ENCODE measurements at regions not wholly inside any gene's neighbourhood (a gene's known extent, or its start where the extent isn't known, plus 50 kb on each side); places are given as distances from the start of the nearest gene placed in this dataset.

DNA sequence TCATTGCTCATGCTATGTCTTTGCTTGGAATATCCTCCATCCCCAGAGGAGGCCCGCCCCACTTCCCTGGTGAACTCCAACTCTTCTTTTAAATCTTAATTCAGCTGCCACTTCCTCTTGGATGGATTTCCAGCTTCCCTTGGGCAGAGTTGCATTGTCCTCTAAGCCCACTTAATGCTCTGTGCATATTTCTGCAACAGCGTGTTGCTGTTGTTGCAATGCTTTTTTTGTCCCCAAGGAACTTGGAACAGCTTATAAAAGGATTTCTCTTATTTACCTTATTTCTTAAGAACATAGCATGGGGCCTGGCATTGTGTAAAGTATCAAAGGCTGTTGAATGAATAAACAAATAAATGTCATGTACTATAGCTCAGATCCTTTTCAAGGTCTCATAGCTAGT lies 507.4 kb downstream of the METTL15 start:
- no peak for DNase-seq (ENCODE audit: low spot score)

GRCh38 chr11:28606930-28607329 lies 498.7 kb downstream of the METTL15 start:
- DNase-seq (ENCODE audit: low spot score): no peak

DNA sequence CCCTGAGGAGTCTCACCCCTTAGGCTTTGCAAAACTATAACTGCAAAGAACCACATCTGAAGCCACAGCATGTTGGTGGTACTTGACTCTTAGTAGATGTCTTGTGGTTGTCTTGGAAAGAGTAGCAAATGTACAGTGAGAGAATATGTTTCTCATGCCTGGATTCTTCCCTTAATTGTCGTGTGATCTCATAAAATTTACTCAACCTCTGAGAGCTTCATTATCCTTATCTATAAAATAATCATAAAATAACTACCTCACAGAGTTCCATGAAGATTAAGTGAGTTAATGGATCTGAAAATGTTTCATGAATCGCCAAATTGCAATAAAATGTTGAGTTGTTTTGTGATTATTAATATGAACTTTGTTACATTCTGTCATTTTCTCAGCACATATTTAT lies 491.5 kb downstream of the METTL15 start:
- no peak for DNase-seq (ENCODE audit: low spot score)

DNA sequence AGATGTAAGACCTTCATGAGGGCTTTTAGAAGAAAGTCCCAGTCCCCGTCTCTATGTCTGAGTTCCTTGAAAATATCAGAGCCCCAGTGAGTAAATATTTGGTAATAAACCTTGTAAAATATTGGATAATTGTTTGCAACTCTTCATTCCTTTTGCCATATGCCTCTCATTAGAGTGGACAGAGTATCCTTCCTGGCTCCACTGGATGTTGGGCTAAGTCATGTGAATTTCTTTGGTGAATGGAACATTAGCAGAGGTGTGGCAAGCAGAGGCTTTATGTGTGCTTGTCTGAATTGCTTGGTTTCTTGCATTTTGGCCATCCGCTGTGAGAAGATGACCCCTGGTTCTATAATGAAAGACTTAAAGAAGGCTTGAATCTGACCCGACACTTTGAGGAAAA lies 490.3 kb downstream of the METTL15 start:
- DNase-seq (ENCODE audit: low spot score): no peak

GRCh38 chr11:28596816-28597215 lies 488.6 kb downstream of the METTL15 start:
- DNase-seq (ENCODE audit: low spot score): no peak

DNA sequence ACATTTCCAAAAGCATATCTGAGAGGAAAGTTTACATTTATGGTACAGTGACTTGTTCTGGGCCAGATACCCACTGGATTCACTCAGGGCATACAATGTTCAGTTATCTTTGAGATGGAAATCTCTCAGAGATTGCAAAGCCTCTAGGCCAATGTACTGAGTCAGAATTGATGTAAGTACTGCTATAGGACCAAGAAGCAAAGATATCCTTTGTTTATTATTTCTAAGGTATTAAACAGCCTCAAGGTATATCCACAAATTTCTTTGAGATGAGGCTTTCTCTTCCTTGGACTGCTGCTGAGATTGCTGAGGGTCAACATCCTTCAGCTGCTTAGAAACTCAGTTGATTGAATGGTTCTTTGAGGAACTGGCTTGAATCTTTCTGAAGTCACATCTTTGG lies 484.0 kb downstream of the METTL15 start:
- no peak for DNase-seq (ENCODE audit: low spot score)

DNA sequence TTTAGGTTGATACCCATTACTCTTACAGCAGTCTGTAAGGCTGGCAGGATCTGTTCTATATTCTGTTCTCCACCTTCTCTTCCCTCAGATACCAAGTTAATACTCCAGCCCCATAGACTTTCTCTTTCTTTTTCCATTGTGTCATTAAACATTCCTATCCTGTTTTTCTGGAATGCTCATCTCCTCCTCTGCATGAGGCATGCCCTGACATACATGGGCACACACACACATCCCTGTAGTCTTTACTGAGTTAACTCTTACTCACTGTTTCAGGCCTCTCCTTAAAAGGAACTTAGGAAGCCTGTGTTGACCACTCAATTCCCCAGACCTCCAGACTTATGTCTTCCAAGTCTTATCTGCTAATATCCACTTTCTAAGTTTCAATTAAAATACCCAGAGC lies 476.8 kb downstream of the METTL15 start:
- DNase-seq (ENCODE audit: low spot score): no peak

GRCh38 chr11:28582506-28582905 lies 474.3 kb downstream of the METTL15 start:
- DNase-seq (ENCODE audit: low spot score): no peak

DNA sequence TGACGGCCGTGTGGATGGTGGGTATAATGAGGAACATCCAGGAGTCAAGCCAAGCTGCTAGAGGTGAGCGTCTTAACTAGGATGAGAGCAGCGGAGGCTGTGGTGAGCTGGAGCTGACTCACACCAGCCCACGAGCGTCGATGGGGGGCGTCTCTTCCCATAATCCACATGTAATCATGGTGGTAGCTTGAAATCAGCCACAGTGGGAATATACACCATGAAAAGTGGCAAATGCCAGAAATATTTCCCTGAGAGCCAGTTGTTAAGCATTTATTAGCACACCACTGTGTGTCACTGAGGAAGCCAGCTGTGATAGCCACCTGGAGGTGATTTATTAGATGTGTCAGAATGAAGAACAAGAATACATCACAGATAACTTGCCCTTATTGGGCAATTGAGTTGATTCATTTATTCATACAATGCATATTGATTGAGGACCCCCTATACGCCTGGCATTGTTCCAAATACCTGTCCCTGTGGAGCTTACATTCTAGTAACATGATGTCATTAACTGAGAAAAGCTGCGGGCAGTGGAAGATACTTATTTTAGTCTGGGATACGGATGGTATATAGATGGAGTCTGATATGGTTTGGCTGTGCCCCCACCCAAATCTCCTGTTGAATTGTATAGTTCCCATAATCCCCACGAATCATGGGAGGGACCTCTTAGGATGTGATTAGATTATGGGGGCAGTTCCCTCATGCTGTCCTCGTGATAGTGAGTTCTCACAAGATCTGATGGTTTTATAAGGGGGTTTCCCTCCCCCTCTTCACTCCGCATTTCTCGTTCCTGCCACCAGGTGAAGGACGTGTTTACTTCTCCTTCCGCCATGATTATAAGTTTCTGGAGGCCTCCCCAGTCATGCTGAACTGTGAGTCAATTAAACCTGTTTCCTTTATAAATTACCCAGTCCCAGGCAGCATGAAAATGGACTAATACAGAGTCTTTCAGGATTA lies 473.4 kb downstream of the METTL15 start:
- DNase-seq (ENCODE audit: low spot score): no peak

- DNase-seq (ENCODE audit: low spot score): no peak
These were observed 463.2 kb downstream of the METTL15 start for GRCh38 chr11:28571371-28571770.

DNA sequence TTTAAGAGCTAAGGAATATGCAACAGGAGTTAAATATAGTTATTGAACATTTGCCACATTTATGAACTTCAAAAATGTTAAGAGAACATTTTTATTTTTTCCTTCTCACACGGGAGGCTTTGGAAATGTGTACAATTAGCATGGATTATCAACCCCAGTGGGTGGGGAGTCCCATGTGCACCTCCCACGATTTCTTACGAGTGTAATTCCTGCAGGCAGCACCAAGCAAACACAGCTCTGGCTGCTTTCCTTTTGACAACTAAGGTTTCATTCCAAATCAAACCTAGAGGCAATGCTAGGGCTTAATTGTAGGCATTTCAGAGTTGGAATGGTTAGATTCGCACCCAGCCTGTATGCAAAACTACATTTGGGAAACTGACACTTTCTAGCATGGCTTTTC lies 460.9 kb downstream of the METTL15 start:
- DNase-seq (ENCODE audit: low spot score): no peak

GRCh38 chr11:28566339-28567089 lies 458.3 kb downstream of the METTL15 start:
- no peak for DNase-seq (ENCODE audit: low spot score)

- no peak for DNase-seq (ENCODE audit: low spot score)
These were observed 451.3 kb downstream of the METTL15 start for GRCh38 chr11:28559492-28559891.

GRCh38 chr11:28547321-28547741 lies 439.1 kb downstream of the METTL15 start:
- DNase-seq (ENCODE audit: low spot score): no peak

GRCh38 chr11:28545536-28545935 lies 437.3 kb downstream of the METTL15 start:
- DNase-seq (ENCODE audit: low spot score): no peak

GRCh38 chr11:28542561-28542960 lies 434.4 kb downstream of the METTL15 start:
- no peak for DNase-seq (ENCODE audit: low spot score)

- DNase-seq (ENCODE audit: low spot score): no peak
These were observed 431.2 kb downstream of the METTL15 start for GRCh38 chr11:28539239-28540030.

- no peak for DNase-seq (ENCODE audit: low spot score)
These were observed 429.6 kb downstream of the METTL15 start for GRCh38 chr11:28537822-28538221.

DNA sequence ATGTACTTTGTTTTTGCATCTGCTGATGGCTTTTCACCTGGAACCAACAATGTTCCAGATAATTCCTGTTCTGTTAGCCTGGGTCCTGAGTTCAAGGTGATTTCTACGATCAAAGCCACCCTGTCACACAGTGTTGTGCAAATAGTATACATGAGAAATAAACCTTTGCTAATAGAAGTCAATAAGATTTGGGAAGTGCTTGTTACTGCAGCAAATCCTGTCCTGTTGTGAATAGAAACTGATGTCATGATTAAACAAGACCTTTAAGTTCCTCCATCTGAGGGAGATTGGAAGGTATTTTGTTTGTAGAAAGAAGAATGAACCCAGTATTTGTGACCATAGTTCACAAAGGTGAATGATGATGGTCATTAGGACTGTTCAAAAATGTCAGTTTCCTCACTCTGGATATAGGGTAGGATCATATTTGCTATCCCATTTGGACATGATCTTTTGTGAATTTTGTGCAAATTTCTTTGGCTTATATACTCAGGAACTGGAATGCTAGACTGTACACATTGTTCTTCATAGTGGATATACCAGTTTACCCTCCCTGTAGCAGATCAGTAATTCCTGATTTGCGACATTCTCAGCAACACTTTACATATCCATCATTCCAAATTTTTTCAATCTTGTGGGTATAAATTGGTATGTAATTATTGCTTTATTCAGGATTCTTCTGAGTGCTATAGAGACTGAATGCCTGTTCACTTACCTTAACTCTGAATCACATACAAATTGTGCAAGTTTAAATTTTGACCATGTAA lies 428.5 kb downstream of the METTL15 start:
- DNase-seq (ENCODE audit: low spot score): no peak

GRCh38 chr11:28535677-28536076 lies 427.5 kb downstream of the METTL15 start:
- no peak for DNase-seq (ENCODE audit: low spot score)

- DNase-seq (ENCODE audit: low spot score): peak; percentile 4
These were observed 421.6 kb downstream of the METTL15 start for GRCh38 chr11:28529540-28530410.
